DMS 273 (cell line): ENCODE measurements at regions not wholly inside any gene's neighbourhood (a gene's known extent, or its start where the extent isn't known, plus 50 kb on each side); places are given as distances from the start of the nearest gene placed in this dataset.

Source experiments
- DNase-seq: peaks from one replicate; lab custom pipeline; 2025; ENCODE audit not compliant: unreplicated experiment; lab: John Stamatoyannopoulos, UW

GRCh38 chr14:87547536-87547935 lies 445.4 kb downstream of the GALC start:
- no peak for DNase-seq

DNA sequence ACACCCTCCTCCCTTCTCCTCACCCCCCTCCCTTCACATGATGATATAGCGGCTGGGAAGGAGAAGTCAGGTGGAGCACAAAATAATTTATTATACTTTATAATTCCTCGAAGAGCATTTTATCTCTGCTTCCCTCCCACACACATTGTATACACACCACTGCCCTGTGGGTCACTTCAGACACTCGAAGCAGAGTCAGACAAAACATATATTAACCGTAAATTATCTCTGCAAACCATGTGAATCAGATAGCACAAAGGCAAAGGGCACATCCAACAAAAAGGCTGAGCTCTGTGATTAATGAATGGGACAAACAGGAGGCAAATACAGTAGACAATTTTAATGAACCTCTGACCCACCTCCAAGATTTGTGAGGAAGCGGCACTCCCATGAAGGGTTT lies 450.7 kb downstream of the GALC start:
- DNase-seq: no peak

GRCh38 chr14:87540339-87540738 lies 452.6 kb downstream of the GALC start:
- DNase-seq: no peak

- DNase-seq: no peak
These were observed 463.9 kb downstream of the GALC start for GRCh38 chr14:87529081-87529480.

DNA sequence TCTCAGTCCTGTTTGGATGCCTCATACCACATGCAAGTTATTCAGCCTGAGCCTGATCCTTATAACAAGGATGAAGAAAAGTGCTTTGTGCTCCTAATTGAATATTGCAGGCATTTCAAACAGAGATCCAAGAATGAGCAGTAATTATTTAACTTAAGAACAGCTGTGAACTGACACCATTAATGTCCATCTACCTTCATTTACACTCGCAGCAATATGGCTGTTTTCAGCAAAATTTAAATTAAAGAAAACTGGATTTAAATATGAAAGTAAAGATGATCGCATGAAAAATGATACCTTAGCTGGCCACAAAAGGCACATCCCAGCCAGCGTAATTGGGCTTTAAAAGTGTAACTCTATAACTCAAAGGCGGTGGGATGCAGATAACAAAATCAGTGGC lies 466.3 kb downstream of the GALC start:
- no peak for DNase-seq

- no peak for DNase-seq
These were observed 469.0 kb downstream of the GALC start for GRCh38 chr14:87524011-87524410.

- peak; percentile 34 for DNase-seq
These were observed 470.4 kb downstream of the GALC start for GRCh38 chr14:87522575-87522974.

DNA sequence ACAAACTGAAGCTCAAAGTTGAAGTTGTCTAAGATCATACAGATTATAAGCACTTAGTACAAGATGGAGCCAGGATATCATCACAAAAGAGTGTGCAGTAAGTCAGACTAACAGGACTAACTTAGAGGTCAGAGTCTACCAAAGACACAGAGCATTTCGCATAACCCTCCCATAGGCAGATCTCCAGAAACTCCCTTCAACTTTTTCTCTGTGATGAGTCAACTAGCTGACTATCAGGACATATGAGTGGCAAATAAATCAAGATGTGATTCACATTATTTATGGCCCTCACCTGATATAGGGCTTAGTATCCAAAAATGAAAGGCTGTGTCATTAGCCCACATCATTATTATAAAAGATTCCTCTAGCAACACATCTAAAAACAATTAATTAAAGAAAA lies 484.6 kb downstream of the GALC start:
- no peak for DNase-seq

DNA sequence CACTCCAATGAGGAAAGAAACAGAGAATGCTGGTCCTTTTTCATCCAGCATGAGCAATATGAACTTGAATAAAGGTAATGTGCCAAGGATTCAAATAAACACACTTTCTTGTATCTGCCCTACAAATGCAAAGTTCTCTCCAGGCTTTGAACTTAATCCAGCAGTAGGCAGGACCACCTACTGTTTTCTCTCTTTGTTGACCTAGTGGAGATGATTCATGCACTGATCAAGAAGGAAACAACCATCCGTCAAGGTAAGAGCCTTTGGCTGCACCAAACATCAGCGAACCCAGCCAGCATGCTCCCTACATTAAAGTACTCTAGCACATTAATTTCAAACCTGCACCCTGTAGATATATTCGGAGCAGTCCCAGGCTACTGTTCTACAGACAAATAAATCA lies 489.3 kb downstream of the GALC start:
- no peak for DNase-seq

DNA sequence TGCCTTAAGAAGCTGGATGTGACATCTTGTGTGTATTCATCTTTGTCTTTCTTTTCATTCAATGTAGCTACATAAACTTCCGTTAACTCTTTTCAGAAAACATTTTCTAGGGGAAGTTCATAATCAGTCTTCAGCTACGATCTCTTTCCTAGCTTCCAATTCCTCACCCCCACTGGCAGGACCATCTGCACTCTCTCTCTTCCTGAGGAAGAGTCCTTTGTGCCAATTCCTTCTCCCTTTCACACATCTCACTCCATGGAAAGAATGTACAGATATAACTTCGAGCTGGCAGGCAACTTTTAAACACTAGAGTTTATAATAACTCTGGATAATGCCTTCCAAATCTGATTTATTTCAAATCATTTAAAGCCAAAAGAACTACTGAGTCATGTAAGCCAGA lies 495.7 kb downstream of the GALC start:
- no peak for DNase-seq

DNA sequence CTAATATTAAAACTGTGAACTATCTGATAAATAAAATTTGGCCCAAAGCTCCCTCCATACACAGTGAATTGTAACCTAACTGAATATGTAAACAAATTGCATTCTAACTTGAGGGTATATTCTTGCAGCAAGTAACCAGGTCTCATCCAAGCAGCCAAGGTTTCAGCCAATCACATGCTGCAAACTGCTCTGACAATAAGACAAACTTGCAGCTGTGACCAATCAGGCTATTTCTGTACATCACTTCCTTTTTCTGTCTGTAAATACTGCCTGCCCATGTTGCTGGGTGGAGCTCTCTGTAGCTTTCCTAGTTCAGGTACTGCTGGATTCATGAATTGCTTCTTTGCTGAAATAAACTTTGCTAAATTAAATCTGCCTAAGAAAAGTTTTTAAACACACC lies 499.0 kb downstream of the GALC start:
- DNase-seq: peak; percentile 6

- DNase-seq: peak; percentile 12
These were observed 500.4 kb downstream of the GALC start for GRCh38 chr14:87492561-87492960.

DNA sequence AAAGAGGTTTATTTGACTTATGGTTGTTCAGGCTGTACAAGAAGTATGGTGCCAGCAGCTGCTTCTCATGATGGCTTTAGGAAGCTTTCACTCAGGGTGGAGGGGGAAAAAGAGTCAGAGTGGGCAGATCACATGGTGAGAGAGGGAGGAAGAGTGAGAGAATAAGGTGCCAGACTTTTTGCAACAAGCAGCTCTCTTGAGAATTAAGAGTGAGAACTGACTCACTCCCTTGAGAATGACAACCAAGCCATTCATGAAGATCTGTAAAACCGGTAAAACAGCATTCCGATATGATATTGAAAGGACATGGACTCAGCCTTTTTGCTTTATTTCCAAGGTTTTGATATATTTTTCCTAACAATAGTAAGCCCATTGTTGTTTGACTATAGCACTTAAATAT lies 501.2 kb downstream of the GALC start:
- no peak for DNase-seq

DNA sequence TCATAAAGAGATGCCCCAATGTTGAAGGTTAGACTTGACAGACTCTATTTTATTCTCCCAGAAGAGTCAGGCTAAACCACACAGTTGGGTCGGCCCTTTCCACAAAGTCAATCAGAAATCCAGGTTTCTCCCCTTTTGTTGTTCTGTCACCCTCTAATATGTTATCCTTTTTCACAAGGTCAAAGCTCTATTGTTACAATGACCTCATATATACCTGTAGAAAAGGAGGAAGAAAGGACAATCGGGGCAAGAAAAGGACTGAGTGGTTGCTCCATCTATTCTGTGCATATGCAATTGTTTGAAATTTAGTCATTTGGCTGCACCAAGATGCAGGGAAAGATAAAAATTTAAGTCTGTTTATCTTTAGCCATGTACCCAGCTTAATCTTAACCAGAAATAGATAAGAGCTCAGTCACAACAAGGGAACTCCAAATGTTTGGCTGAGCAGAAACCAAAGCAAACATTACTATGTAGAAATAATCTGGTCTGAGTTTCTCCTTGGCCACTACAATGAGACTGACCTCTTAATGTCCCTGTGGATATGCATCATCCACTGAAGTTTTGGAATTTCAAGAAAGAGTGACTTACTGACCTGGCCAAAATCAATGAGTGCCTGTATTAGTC lies 503.7 kb downstream of the GALC start:
- no peak for DNase-seq

GRCh38 chr14:87483271-87484260 lies 509.4 kb downstream of the GALC start:
- peak; percentile 3 for DNase-seq

DNA sequence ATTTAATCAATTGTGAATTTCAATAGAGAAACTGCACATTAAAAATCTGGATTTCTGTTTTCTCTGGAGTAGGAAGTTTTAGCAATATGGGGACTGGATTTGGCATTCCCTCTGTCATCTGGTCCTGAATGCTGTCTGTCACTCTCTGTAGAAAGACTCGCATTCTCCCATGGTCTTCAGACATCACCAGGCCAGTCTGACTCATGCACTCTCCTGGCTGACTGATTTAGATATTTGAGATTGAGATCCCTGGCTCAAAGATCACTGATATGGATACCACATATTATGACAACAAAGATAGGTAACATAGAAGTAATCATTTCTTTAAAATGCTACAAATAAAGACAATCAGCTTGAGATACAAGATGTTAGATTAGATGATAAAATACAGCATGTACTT lies 524.5 kb downstream of the GALC start:
- DNase-seq: no peak

GRCh38 chr14:87467578-87467977 lies 525.4 kb downstream of the GALC start:
- DNase-seq: no peak

GRCh38 chr14:87465770-87466169 lies 527.2 kb downstream of the GALC start:
- no peak for DNase-seq

- no peak for DNase-seq
These were observed 531.3 kb downstream of the GALC start for GRCh38 chr14:87461704-87462103.

- DNase-seq: no peak
These were observed 535.3 kb downstream of the GALC start for GRCh38 chr14:87457720-87458119.

DNA sequence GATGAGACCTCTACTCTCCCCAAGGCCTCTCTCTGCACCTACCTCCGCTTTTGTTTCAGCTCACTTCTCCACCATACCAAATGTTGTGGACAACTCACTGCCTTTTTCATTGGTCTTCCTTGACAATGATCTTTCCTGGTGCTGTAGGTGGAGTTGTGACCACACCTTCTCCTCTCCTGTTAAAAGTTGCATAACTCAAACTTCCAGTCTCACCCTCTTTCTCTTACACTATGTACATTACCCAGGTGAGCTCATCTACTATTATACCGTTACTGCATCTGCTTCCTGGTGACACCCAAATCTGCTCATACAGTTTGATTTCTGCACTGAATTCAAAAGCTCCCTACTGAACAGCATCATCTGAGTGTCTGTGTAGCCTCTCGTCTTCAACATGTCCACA lies 542.8 kb downstream of the GALC start:
- no peak for DNase-seq

- no peak for DNase-seq
These were observed 544.0 kb downstream of the GALC start for GRCh38 chr14:87449016-87449415.
